Neural cell (in vitro differentiated cells): ENCODE measurements at regions not wholly inside any gene's neighbourhood (a gene's known extent, or its start where the extent isn't known, plus 50 kb on each side); places are given as distances from the start of the nearest gene placed in this dataset.
"Not testable (repeated sequence)": the region's sequence is repeated elsewhere in the genome, so short reads cannot be mapped to it uniquely, and the experiment has no call there.

Experiments
- H2AFZ ChIP-seq: fragments of 200-600, 300-800 bp; sonication (generic), shearing (Covaris generic); 2 replicates; pipeline ENCODE4 v1.6.0; 2014; ENCODE audit warnings: low read depth, mild to moderate bottlenecking, antibody characterized with exemption, low read length, moderate library complexity
- H3F3A ChIP-seq: fragments of 200-600 bp; shearing (Covaris generic); 2 replicates; pipeline ENCODE4 v1.6.1; 2016; ENCODE audit warnings: mild to moderate bottlenecking, moderate library complexity, mixed read lengths, antibody characterized with exemption, low read length; ENCODE audit not compliant: insufficient read depth, poor library complexity, severe bottlenecking
- H3K27ac ChIP-seq: fragments of 200-600, 300-800 bp; sonication (generic), shearing (Covaris generic); 2 replicates; pipeline ENCODE4 v1.5.1; 2014; ENCODE audit warnings: mild to moderate bottlenecking, low read length, moderate library complexity
- H3K27me3 ChIP-seq: fragments of 300-800, 200-600 bp; sonication (generic), shearing (Covaris generic); 2 replicates; pipeline ENCODE4 v1.6.0; 2014; ENCODE audit warnings: mild to moderate bottlenecking, low read depth, low read length, moderate library complexity; ENCODE audit not compliant: insufficient read depth
- H3K36me3 ChIP-seq: fragments of 300-800, 200-600 bp; sonication (generic), shearing (Covaris generic); 2 replicates; pipeline ENCODE4 v1.5.1; 2014; ENCODE audit warnings: mild to moderate bottlenecking, antibody characterized with exemption, low read length, moderate library complexity; ENCODE audit not compliant: insufficient read depth
- H3K4me2 ChIP-seq: fragments of 300-800, 200-600 bp; sonication (generic), shearing (Covaris generic); 2 replicates; pipeline ENCODE4 v1.6.0; 2014; ENCODE audit warnings: mild to moderate bottlenecking, low read length
- H3K4me3 ChIP-seq: fragments of 300-800, 200-600 bp; sonication (generic), shearing (Covaris generic); 2 replicates; pipeline ENCODE4 v1.5.1; 2014; ENCODE audit warnings: mild to moderate bottlenecking, low read length, moderate library complexity
- H3K79me2 ChIP-seq: fragments of 200-600 bp; shearing (Covaris generic); replicated peaks from 2 replicates; pipeline ENCODE4 v1.6.0; 2014; ENCODE audit warnings: mild to moderate bottlenecking, low read length, moderate library complexity; ENCODE audit not compliant: insufficient read depth
- H3K9ac ChIP-seq: fragments of 300-800, 200-600 bp; sonication (generic), shearing (Covaris generic); 2 replicates; pipeline ENCODE4 v1.6.1; 2016; ENCODE audit warnings: mild to moderate bottlenecking, low read length, mixed read lengths
- H3K9me2 ChIP-seq: fragments of 200-600 bp; shearing (Covaris generic); 2 replicates; pipeline ENCODE4 v1.6.1; 2016; ENCODE audit warnings: mild to moderate bottlenecking, low read length, mixed read lengths; ENCODE audit not compliant: insufficient read depth
- H3K9me3 ChIP-seq: fragments of 200-600, 300-800 bp; sonication (generic), shearing (Covaris generic); 2 replicates; pipeline ENCODE4 v1.6.1; 2016; ENCODE audit warnings: mild to moderate bottlenecking, mixed run types, low read length, moderate library complexity, mixed read lengths
- H4K20me1 ChIP-seq: fragments of 200-600 bp; shearing (Covaris generic); 2 replicates; pipeline ENCODE4 v1.6.1; 2016; ENCODE audit warnings: mild to moderate bottlenecking, mixed run types; ENCODE audit not compliant: insufficient read depth
- CTCF ChIP-seq: fragments of 450-650 bp; IDR thresholded peaks from 2 replicates; pipeline ENCODE4 v1.5.1; 2014; ENCODE audit warnings: antibody characterized with exemption, mild to moderate bottlenecking, moderate library complexity; ENCODE audit not compliant: poor library complexity, severe bottlenecking
- EP300 ChIP-seq: fragments of 450-650 bp; conservative IDR thresholded peaks from 2 replicates; pipeline ENCODE4 v1.6.1; 2014; ENCODE audit warnings: antibody characterized with exemption, mild to moderate bottlenecking, moderate library complexity; ENCODE audit not compliant: poor library complexity, severe bottlenecking
- EZH2 ChIP-seq: fragments of 200-600, 300-800 bp; shearing (Covaris generic), sonication (generic); IDR thresholded peaks from 2 replicates; pipeline ENCODE4 v1.6.1; 2014; ENCODE audit warnings: antibody characterized with exemption, low read length, borderline replicate concordance, mild to moderate bottlenecking; ENCODE audit not compliant: insufficient read depth, poor library complexity, severe bottlenecking
- MXI1 ChIP-seq: fragments of 450-650 bp; conservative IDR thresholded peaks from 2 replicates; pipeline ENCODE4 v1.6.1; 2014; ENCODE audit warnings: antibody characterized with exemption, mild to moderate bottlenecking; ENCODE audit not compliant: poor library complexity, severe bottlenecking
- POLR2AphosphoS5 ChIP-seq: IDR thresholded peaks from 2 replicates; pipeline ENCODE4 v1.6.1; 2012
- RAD21 ChIP-seq: fragments of 450-650 bp; conservative IDR thresholded peaks from 2 replicates; pipeline ENCODE4 v1.6.1; 2014; ENCODE audit warnings: antibody characterized with exemption, mild to moderate bottlenecking, moderate library complexity
- REST ChIP-seq: IDR thresholded peaks from 2 replicates; pipeline ENCODE4 v1.6.1; 2012; ENCODE audit warnings: borderline replicate concordance
- SMC3 ChIP-seq: fragments of 450-650 bp; conservative IDR thresholded peaks from 2 replicates; pipeline ENCODE4 v1.6.1; 2014; ENCODE audit warnings: antibody characterized with exemption, mild to moderate bottlenecking, moderate library complexity; ENCODE audit not compliant: poor library complexity

- Histone ChIP-seq H3K4me2 (no peak overlapping the region), H4K20me1 (no peaks in the 10 kb centered on the region), H2AFZ (no peak overlapping the region), H3F3A (no peaks in the 10 kb centered on the region), H3K9me2 (no peaks in the 10 kb centered on the region), H3K36me3 (no peaks in the 10 kb centered on the region), H3K9me3 (peaks cover 8% of the 10 kb centered on the region), H3K9ac (no peak overlapping the region), H3K4me3 (no peak overlapping the region), H3K27me3 (no peaks in the 10 kb centered on the region), H3K79me2 (no peaks in the 10 kb centered on the region), H3K27ac (peak overlapping the region; percentile 20)
- no peak for TF ChIP-seq POLR2AphosphoS5
These were observed 544.1 kb downstream of the KCNH5 start for GRCh38 chr14:62501021-62501750.

GRCh38 chr14:62505045-62505444 lies 540.2 kb downstream of the KCNH5 start:
- H3K9me2 ChIP-seq, result no peaks in the 10 kb centered on the region
- H2AFZ ChIP-seq, result no peak overlapping the region
- H3F3A ChIP-seq, result no peaks in the 10 kb centered on the region
- H3K9me3 ChIP-seq, result no peaks in the 10 kb centered on the region
- TF ChIP-seq REST (no peak), EP300 (no peak), POLR2AphosphoS5 (no peak), SMC3 (no peak), RAD21 (no peak)
- no peaks in the 10 kb centered on the region for H3K79me2 ChIP-seq
- no peaks in the 10 kb centered on the region for H3K27me3 ChIP-seq
- no peaks in the 10 kb centered on the region for H3K36me3 ChIP-seq
- no peak overlapping the region for H3K27ac ChIP-seq
- no peak overlapping the region for H3K4me2 ChIP-seq
- no peak overlapping the region for H3K9ac ChIP-seq
- no peaks in the 10 kb centered on the region for H4K20me1 ChIP-seq
- no peak overlapping the region for H3K4me3 ChIP-seq

GRCh38 chr14:62521309-62521708 lies 523.9 kb downstream of the KCNH5 start:
- H3K9me2 ChIP-seq, H3K4me2 ChIP-seq, H3K27ac ChIP-seq, H3F3A ChIP-seq, H2AFZ ChIP-seq, H3K79me2 ChIP-seq, H4K20me1 ChIP-seq, H3K4me3 ChIP-seq, H3K9ac ChIP-seq, H3K9me3 ChIP-seq, H3K36me3 ChIP-seq, H3K27me3 ChIP-seq: not testable (repeated sequence)

GRCh38 chr14:62528296-62528695 lies 517.0 kb downstream of the KCNH5 start:
- no peak overlapping the region for H3K27ac ChIP-seq
- TF ChIP-seq MXI1, result no peak
- no peak for TF ChIP-seq CTCF
- TF ChIP-seq EZH2, result no peak
- no peaks in the 10 kb centered on the region for H3K27me3 ChIP-seq
- no peaks in the 10 kb centered on the region for H3K79me2 ChIP-seq
- H3K9me3 ChIP-seq, result no peaks in the 10 kb centered on the region
- H3K36me3 ChIP-seq, result no peaks in the 10 kb centered on the region
- H3K4me3 ChIP-seq, result no peak overlapping the region
- H3K9me2 ChIP-seq, result no peaks in the 10 kb centered on the region
- H3F3A ChIP-seq, result no peaks in the 10 kb centered on the region
- no peak overlapping the region for H3K9ac ChIP-seq
- H2AFZ ChIP-seq, result no peak overlapping the region
- H3K4me2 ChIP-seq, result no peak overlapping the region
- no peaks in the 10 kb centered on the region for H4K20me1 ChIP-seq
